ENCODE measurements at regions not wholly inside any gene's neighbourhood (a gene's known extent, or its start where the extent isn't known, plus 50 kb on each side); places are given as distances from the start of the nearest gene placed in this dataset.

DNA sequence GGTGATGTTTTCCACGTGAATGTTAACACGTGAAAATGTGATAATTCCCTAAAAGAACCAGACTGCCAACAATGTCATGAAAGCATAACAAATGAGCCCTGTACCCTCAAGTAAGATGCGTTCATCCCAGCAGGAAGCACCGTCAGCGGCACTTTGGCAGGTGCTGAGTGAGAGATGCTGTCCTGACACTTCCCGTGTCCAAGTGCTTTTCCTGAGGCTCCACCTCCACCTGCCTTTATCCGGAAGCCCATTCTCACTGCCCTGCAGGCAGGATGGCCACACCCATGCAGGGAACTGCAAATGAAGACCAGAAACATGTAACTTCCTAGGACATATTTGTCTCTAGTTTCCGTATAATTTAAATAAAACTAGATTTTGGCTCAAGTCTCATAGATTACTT lies 238.0 kb upstream of the IRX2 start:
- DNase-seq = no peak
- H3K9me3 ChIP-seq = no peaks in the 10 kb centered on the region
- no peak overlapping the region for H3K4me3 ChIP-seq
- no peaks in the 10 kb centered on the region for H3K27me3 ChIP-seq
- no peaks in the 10 kb centered on the region for H3K36me3 ChIP-seq

GRCh38 chr5:2986301-2986700 lies 234.8 kb upstream of the IRX2 start:
- Histone ChIP-seq H3K4me3 (no peak overlapping the region), H3K27me3 (no peaks in the 10 kb centered on the region), H3K36me3 (no peaks in the 10 kb centered on the region), H3K9me3 (no peaks in the 10 kb centered on the region)
- no peak for DNase-seq

- DNase-seq = no peak
- H3K9me3 ChIP-seq = no peaks in the 10 kb centered on the region
- no peaks in the 10 kb centered on the region for H3K36me3 ChIP-seq
Observed at GRCh38 chr5:2985718-2986117, 234.2 kb upstream of the IRX2 start.

GRCh38 chr5:2983583-2984300 lies 232.3 kb upstream of the IRX2 start:
- no peaks in the 10 kb centered on the region for H3K36me3 ChIP-seq
- no peaks in the 10 kb centered on the region for H3K9me3 ChIP-seq
- H3K4me3 ChIP-seq = no peak overlapping the region
- no peak for DNase-seq
- H3K27me3 ChIP-seq = 0 out of 2 replicates have a peak, but pooled peaks cover 4% of the 10 kb centered on the region

More at GRCh38 chr5:2985718-2986117, 234.2 kb upstream of the IRX2 start:
- no peak overlapping the region for H3K4me3 ChIP-seq
- H3K27me3 ChIP-seq = no peaks in the 10 kb centered on the region

DNA sequence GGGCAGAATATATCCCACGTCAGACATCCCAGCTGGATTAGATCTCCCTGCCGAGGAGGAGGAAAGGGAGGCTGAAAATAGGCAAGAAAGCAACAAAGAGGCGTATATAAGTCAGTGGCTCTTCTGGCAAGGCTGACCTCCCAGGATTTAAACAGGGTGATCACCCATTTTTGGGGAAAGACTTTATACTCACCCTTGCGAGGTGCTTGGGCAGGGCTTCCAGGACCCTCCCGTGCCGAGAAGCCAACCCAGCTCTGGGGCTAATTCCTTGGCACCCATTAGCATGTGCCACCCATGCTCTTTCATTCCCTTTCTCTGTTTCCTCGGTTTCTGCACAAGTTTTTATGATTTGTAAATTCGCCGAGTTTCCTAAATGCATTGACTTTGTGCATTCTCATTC lies 230.2 kb upstream of the IRX2 start:
- Histone ChIP-seq H3K27me3 (0 out of 2 replicates have a peak, but pooled peaks cover 4% of the 10 kb centered on the region), H3K9me3 (no peaks in the 10 kb centered on the region), H3K36me3 (no peaks in the 10 kb centered on the region), H3K4me3 (no peak overlapping the region)
- no peak for DNase-seq

DNA sequence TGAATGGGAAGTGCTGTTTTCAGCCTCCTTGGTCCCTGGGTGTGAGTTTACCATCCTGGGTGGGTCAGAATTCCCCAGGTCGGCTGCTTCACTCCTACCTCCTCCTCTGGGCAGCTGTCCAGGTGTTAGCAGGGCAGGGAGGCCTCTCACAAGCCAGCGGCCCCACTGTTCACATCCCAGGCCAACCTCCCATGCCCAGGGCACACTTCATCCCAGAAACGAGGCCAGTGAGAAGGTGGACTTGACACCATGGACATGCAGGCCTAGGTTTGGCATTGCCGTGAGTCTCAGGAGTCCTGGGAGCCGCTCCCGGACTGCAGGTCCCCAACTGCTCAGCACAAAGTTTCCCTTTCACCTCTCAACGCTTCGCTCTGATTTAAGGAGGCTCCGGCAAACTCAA lies 229.6 kb upstream of the IRX2 start:
- Histone ChIP-seq H3K4me3 (no peak overlapping the region), H3K27me3 (0 out of 2 replicates have a peak, but pooled peaks cover 4% of the 10 kb centered on the region), H3K9me3 (no peaks in the 10 kb centered on the region), H3K36me3 (no peaks in the 10 kb centered on the region)
- no peak for DNase-seq

DNA sequence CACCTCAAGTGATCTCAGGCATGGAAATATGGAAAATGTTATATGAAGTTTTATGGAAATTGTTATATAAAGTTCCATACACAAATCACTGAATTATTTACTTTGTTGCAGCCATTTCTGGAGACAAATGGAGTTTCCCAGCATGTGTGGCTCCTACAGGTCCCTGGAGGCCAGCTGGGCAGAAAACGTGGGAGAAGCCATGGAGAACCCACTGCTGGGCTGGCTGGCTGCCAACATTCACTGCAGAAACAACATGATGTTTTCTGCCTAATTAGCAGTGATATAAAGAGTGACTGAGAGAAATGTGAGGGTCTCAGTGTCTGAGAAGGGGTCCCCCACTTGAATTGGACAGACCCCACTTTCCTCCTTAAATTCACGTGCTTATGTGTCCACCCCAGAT lies 208.8 kb upstream of the IRX2 start:
- H3K4me3 ChIP-seq = no peak overlapping the region
- no peaks in the 10 kb centered on the region for H3K27me3 ChIP-seq
- no peaks in the 10 kb centered on the region for H3K9me3 ChIP-seq
- no peaks in the 10 kb centered on the region for H3K36me3 ChIP-seq
- no peak for DNase-seq

- no peak overlapping the region for H3K4me3 ChIP-seq
- no peaks in the 10 kb centered on the region for H3K27me3 ChIP-seq
- no peak for DNase-seq
- H3K36me3 ChIP-seq = no peaks in the 10 kb centered on the region
- H3K9me3 ChIP-seq = no peaks in the 10 kb centered on the region
Observed at GRCh38 chr5:2958976-2959375, 207.5 kb upstream of the IRX2 start.

GRCh38 chr5:2948875-2949274 lies 197.4 kb upstream of the IRX2 start:
- no peaks in the 10 kb centered on the region for H3K36me3 ChIP-seq
- DNase-seq = no peak
- H3K27me3 ChIP-seq = no peaks in the 10 kb centered on the region
- H3K4me3 ChIP-seq = no peak overlapping the region
- no peaks in the 10 kb centered on the region for H3K9me3 ChIP-seq

- Histone ChIP-seq H3K9me3 (no peaks in the 10 kb centered on the region), H3K27me3 (no peaks in the 10 kb centered on the region), H3K4me3 (no peak overlapping the region), H3K36me3 (no peaks in the 10 kb centered on the region)
- DNase-seq = no peak
Observed at GRCh38 chr5:2946315-2946714, 194.8 kb upstream of the IRX2 start.

DNA sequence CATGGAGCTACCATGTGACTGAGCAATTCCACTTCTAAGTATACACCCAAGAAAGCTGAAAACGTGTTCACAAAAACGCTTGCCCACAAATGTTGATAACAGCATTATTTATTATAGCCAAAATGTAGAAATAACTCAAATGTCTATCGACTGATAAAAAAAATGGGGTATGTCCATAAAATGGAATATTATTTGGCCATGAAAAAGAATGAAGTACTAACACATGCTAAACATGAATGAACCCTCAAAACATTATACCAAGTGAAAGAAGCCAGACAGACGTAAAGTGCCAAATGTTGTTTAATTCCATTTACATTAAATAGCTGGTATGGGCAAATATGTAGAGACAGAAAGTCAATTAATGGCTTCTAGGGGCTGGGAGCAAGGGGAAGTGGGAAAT lies 184.9 kb upstream of the IRX2 start:
- no peak overlapping the region for H3K4me3 ChIP-seq
- H3K36me3 ChIP-seq = no peaks in the 10 kb centered on the region
- H3K27me3 ChIP-seq = no peaks in the 10 kb centered on the region; the same call in 1 of the 2 replicates
- no peaks in the 10 kb centered on the region for H3K9me3 ChIP-seq
- no peak for DNase-seq

DNA sequence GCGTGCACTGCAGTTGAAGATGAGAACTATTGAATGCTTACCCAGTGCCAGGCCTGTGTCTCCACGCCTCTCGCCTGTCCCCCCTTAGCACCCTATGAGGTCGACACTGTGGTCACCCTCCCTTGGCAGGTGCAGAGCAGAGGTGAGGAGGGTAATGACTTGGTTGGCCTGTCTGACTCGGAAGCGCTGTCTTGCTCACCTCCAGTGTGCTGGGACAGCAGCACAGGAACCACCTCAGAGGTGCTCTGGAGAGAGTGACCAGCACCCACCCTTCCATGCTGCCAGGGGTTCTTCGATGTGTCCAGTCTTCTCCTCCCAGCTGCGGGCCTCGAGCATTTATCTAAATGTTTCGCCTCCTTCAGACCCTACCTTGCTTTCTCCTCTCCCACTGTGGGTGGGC lies 178.3 kb upstream of the IRX2 start:
- H3K36me3 ChIP-seq = no peaks in the 10 kb centered on the region
- H3K9me3 ChIP-seq = no peaks in the 10 kb centered on the region
- H3K4me3 ChIP-seq = no peak overlapping the region
- DNase-seq = no peak
- no peaks in the 10 kb centered on the region for H3K27me3 ChIP-seq

GRCh38 chr5:2921651-2922050 lies 170.2 kb upstream of the IRX2 start:
- Histone ChIP-seq H3K4me3 (no peak overlapping the region), H3K9me3 (no peaks in the 10 kb centered on the region; the same call in 1 of the 2 replicates), H3K27me3 (peaks cover 4% of the 10 kb centered on the region; the same call in 1 of the 2 replicates), H3K36me3 (no peaks in the 10 kb centered on the region)
- DNase-seq = no peak

DNA sequence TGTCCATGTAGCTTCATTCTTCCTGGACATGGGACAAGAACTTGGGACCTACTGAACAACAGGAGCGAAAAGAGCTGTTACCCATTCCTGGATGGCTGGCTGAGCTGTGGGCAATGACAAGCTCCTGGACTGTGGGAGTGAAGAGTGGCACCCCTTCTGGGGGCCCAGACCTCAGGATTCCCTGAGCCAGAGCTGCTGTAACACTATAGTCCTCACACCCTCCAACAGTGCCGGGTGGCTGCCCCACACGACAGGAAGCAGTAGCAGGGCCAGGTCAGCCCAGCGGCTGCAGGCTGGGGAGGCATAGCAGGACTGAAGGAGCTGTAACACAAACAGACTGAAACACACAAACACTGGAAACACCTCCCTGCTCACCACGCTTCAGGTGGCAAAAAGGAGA lies 169.7 kb upstream of the IRX2 start:
- H3K36me3 ChIP-seq = no peaks in the 10 kb centered on the region
- H3K27me3 ChIP-seq = peaks cover 4% of the 10 kb centered on the region; the same call in 1 of the 2 replicates
- no peak for DNase-seq
- no peak overlapping the region for H3K4me3 ChIP-seq
- H3K9me3 ChIP-seq = no peaks in the 10 kb centered on the region; the same call in 1 of the 2 replicates

DNA sequence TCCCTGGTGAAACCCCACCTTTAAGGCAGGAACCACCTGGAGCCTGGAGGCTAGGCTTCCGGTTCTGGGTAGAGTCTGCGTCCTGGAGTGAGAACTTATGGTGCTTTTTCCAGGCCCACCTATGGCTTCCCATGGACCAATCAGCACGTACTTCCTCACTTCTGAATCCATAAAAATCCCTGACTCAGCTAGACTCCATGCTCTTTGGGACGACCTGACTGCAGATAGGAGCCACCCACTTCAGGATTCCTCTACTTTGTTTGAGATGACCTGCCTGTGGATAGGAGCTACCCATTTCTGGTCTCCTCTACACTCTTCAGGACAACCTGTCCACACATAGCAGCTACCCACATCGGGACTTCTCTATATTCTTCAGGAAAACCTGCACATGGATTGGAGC lies 168.8 kb upstream of the IRX2 start:
- no peaks in the 10 kb centered on the region; the same call in 1 of the 2 replicates for H3K9me3 ChIP-seq
- DNase-seq = no peak
- H3K27me3 ChIP-seq = peaks cover 4% of the 10 kb centered on the region; the same call in 1 of the 2 replicates
- H3K36me3 ChIP-seq = no peaks in the 10 kb centered on the region
- H3K4me3 ChIP-seq = no peak overlapping the region

DNA sequence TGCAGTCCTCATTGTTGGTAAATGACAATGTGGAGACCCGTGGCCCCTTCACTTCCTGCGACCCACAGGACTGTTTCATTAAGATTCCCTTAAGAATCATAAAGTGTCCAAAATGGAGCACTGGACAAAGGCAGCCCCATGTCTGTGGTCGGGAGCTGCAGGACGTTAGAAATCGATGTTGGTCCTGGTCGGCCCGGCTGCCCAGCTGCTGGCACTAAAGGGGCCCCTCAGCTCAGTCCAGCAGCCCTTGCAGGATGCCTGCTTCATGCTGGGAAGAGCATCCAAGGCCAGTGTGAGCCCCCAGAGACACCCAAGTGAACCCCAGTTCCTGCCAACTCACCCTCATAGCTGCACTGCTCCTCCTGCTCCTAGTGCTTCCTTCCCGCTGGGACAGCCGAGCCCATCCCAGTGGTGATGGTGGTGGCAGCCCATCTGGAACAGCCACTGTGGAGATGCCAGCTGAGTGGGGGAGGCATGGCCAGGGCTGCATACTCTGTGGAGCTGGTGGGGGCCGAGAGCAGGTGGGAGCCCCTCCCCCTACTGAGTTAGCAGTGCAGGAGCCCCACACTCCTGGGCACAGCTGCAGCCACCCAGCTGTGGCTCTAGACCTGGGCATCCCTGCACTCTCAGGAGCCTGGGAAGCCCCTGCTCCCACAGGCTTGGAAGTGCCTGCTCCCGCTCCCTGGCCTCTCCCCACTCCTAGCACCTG lies 168.0 kb upstream of the IRX2 start:
- Histone ChIP-seq H3K36me3 (no peaks in the 10 kb centered on the region), H3K27me3 (peaks cover 4% of the 10 kb centered on the region; the same call in 1 of the 2 replicates), H3K4me3 (no peak overlapping the region), H3K9me3 (no peaks in the 10 kb centered on the region; the same call in 1 of the 2 replicates)
- DNase-seq = no peak

- no peaks in the 10 kb centered on the region for H3K9me3 ChIP-seq
- H3K4me3 ChIP-seq = no peak overlapping the region
- no peaks in the 10 kb centered on the region for H3K36me3 ChIP-seq
- no peak for DNase-seq
- H3K27me3 ChIP-seq = peaks cover 4% of the 10 kb centered on the region; the same call in 1 of the 2 replicates
Observed at GRCh38 chr5:2917524-2917923, 166.0 kb upstream of the IRX2 start.

- Histone ChIP-seq H3K4me3 (no peak overlapping the region), H3K27me3 (peaks cover 4% of the 10 kb centered on the region; the same call in 1 of the 2 replicates), H3K36me3 (no peaks in the 10 kb centered on the region), H3K9me3 (no peaks in the 10 kb centered on the region)
- DNase-seq = no peak
Observed at GRCh38 chr5:2917093-2917492, 165.6 kb upstream of the IRX2 start.

Measured in MG63 (cell line).